ENCODE measurements at regions not wholly inside any gene's neighbourhood (a gene's known extent, or its start where the extent isn't known, plus 50 kb on each side); places are given as distances from the start of the nearest gene placed in this dataset.

DNA sequence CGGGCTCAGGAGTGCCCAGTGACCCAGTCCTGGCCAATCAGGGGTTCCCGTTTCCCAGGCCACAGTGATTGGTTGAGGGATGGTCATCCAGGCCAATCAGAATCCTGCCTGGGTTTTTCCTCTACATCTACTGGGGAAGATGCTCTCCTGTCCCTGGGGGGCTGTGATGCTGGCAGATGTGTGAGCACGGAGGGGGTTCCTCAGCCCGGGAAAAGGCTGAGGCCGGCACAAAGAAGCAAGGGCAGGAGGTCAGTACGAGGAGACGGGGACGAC, 171.2 kb downstream of the CTTN start:
- TF ChIP-seq, protein P1, sequence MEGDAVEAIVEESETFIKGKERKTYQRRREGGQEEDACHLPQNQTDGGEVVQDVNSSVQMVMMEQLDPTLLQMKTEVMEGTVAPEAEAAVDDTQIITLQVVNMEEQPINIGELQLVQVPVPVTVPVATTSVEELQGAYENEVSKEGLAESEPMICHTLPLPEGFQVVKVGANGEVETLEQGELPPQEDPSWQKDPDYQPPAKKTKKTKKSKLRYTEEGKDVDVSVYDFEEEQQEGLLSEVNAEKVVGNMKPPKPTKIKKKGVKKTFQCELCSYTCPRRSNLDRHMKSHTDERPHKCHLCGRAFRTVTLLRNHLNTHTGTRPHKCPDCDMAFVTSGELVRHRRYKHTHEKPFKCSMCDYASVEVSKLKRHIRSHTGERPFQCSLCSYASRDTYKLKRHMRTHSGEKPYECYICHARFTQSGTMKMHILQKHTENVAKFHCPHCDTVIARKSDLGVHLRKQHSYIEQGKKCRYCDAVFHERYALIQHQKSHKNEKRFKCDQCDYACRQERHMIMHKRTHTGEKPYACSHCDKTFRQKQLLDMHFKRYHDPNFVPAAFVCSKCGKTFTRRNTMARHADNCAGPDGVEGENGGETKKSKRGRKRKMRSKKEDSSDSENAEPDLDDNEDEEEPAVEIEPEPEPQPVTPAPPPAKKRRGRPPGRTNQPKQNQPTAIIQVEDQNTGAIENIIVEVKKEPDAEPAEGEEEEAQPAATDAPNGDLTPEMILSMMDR (IDR thresholded peaks at IDR 0.05) = no peak
- no peak for TF ChIP-seq POLR2A (IDR thresholded peaks at IDR 0.05)
